ENCODE measurements at regions not wholly inside any gene's neighbourhood (a gene's known extent, or its start where the extent isn't known, plus 50 kb on each side); places are given as distances from the start of the nearest gene placed in this dataset.
"Not testable (repeated sequence)": the region's sequence is repeated elsewhere in the genome, so short reads cannot be mapped to it uniquely, and the experiment has no call there.

DNA sequence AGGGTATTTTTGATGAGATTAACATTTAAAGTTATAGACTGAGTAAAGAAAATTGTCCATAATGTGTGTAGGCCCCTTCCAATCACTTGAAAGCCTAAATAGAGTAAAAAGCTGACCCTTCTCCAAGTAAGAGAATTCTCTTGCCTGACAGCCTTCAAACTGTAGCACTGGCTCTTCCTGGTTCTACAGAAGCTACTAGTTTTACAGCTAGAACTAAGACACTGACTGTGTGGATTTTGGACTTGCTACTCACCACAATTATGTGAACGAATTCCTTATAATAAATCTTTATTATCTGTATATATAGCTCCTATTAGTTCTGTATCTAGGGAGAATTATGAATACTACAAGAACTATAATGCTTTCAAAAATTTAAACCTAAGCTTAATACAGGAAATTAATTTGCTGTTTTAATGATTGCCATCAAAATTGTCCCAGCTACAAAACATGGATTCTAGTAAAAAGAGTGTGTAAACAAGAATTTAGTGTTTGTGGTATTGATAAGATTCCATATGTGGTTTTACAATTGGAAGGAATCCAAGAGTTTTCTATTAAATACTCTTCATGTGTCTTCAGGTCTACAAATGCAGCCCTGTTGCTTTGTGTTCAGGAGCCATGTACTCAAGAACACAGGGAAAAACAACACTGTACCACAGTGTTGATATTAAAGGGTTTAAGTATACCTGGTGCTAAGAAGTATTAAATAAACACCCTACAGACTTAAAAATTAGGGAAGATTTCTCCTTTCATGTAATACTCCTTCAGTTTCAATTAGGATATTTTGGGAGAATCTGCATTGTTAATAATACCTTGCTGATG, 366.5 kb downstream of the CXXC4 start:
- DNase-seq: no peak

- no peak for DNase-seq
Observed at GRCh38 chr4:104123021-104123420, 371.7 kb downstream of the CXXC4 start.

DNA sequence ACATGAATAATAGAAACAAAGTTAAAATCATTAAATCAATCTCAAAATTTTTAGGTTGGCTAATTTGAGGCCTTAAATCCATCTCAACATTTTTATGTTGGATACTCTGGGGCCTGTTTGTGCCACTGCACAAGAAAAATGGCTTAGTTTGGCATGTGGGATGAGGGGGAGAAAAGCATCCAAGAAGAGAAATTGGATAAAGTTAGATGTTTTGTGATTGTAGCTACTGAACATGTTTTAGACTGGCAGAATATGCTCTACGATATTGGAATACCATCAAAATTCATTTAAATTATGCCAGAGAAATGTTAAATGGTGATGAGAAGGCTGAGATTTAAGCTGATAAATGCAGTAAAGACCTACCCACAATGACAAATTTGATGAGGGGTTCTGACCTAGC, 376.9 kb downstream of the CXXC4 start:
- DNase-seq: no peak

GRCh38 chr4:104113850-104114249, 380.8 kb downstream of the CXXC4 start:
- DNase-seq: no peak

DNA sequence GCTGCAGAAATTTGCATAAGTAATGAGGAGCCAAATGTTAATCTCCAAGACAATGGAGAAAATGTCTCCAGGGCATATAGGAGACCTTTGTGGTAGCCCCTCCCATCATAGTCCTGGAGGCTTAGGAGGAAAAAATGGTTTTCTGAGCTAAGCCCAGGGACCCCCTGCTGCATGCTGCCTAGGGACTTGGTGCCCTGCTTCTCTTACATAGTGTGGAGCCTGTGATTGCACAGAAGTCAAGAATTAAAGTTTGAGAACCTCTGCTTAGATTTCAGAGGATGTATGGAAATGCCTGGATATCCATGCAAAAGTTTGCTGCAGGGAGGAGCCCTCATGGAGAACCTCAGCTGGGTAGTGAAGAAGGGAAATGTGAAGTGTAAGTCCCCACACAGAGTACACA, 379.4 kb upstream of the TACR3 start:
- no peak for DNase-seq

GRCh38 chr4:104093247-104093646, 373.5 kb upstream of the TACR3 start:
- no peak for DNase-seq

DNA sequence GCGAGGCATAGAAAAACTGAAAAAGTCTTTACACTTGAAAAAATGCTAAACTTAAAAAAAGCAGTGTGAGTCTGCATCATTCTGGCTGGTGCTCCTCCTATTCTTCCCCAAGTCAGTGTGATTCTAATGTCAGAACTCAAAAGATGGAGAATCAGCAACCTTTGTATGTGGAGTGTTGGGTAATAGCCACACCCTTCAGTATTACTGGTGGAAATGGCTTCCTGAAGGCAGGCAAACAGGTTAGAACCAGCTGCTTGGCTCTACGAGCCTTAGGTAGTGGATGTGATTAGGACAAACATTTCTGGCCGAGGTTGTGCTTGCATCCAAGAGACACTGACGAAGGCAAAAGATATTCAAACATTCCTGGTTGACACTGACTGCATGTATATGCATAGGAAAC, 353.4 kb upstream of the TACR3 start:
- no peak for DNase-seq

- no peak for DNase-seq
Observed at GRCh38 chr4:104066533-104066932, 346.7 kb upstream of the TACR3 start.

GRCh38 chr4:104064646-104065577, 345.1 kb upstream of the TACR3 start:
- no peak for DNase-seq

- DNase-seq: no peak
Observed at GRCh38 chr4:104063341-104063740, 343.6 kb upstream of the TACR3 start.

DNA sequence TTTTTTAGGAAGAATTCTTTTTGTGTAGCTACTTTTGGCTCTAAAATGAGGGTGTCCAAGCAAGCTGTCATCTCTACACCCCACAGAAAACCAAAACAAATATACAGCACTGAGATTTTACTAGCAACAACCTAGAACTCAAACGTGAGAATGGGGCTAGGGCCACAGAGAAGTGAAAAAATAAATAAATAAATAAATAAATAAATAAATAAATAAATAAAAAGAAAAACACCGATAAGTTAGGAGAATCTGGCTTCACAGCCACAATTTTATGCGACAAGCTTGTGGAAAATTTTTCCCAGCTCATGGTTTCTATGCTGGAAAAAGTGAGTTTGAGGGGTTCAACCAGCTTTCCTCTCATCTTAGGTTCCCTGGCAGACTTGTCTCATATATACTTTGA, 324.6 kb upstream of the TACR3 start:
- DNase-seq: no peak

- no peak for DNase-seq
Observed at GRCh38 chr4:104032896-104033295, 313.1 kb upstream of the TACR3 start.

GRCh38 chr4:104025251-104025650, 305.5 kb upstream of the TACR3 start:
- DNase-seq: no peak

- no peak for DNase-seq
Observed at GRCh38 chr4:104022831-104023230, 303.0 kb upstream of the TACR3 start.

DNA sequence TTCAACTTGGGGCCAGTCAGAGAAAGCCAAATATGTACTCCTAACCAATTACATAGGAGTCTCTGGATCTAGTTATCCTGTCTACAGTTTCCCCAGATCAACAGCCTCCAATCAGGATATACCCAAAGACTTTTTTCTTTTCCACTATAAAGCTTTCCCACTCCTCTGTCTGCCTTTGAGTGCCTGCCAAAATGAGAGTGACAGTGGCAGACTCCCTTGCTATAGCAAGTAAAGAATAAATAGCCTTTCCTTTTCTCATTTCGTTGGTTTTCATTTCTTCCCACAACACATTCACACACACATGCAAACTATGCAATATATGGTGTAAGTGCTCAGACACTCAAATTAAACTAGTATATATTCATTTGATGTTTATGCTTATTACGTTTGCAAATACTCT, 302.4 kb upstream of the TACR3 start:
- DNase-seq: no peak

- DNase-seq: no peak
Observed at GRCh38 chr4:104020641-104021040, 300.9 kb upstream of the TACR3 start.

DNA sequence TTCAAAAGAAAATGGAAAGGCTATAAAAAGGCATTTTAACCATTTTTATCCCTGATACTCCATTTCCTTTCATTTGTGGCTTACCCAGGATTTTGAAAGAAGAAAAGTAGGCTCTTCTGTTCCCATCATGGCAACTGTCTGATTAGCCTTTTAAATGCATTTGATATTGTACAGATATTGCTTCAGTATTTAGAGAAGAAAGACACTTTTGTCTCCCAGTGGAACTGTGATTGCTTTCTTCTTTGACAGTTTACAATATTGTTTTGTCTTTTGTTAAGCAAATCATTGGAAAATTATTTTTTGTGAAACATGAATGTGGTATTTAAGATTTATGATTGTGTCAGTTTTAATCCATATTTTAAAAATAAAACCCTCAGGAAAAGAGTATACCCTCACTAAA, 297.4 kb upstream of the TACR3 start:
- no peak for DNase-seq

GRCh38 chr4:104015680-104016079, 295.9 kb upstream of the TACR3 start:
- no peak for DNase-seq

DNA sequence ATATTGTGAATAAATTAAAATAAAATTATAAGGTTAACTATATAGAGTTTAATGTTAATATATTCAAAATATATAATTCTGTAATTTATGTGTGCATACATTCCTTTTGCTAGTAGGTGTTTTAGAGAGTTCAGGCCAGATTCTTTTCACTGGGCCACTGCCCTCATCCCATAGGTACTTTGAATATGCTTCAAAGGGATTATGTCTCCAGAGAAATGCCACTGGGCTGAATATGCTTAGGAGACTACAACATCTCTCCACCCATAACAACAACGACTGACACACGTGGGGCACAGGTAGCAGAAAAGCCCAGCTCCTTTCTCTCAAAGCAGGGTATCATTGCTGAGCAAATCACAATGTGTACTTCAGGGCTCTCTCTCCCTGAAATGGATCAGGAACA, 290.9 kb upstream of the TACR3 start:
- DNase-seq: no peak

DNA sequence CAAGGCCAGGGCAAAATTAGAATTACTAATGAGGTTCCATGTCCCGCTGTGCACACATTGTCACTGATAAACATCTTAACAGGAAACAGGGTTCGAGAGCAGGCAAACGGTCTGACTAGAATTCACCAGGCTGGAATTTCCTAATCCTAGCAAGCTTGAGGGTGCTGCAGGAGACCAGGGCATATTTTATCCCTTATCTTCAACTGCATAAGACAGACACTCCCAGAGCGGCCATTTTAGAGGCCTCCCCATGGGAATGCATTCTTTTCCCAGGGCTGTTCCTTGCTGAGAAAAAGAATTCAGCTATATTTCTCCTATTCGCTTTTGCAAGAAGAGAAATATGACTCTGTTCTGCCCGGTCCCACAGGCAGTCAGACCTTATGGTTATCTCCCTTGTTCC, 282.5 kb upstream of the TACR3 start:
- DNase-seq: not testable (repeated sequence)

DNA sequence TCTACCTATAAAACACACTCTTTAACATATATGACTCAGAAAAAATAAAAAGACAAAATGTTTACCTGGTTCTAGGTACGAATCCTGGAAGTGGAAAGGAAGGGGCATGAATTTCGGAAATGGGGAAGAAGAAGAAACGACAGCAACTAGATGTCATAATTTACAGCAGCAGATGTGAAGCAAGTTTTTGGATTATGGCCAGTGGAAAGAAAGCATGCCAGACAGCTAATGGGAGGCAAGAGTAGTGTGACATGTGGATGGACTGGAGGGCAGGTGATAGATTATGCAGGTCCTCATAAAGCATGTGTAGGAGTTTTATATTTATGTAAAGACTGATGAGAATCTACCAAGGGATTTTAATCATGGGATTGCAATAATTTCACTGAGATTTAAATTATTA, 279.0 kb upstream of the TACR3 start:
- no peak for DNase-seq

DNA sequence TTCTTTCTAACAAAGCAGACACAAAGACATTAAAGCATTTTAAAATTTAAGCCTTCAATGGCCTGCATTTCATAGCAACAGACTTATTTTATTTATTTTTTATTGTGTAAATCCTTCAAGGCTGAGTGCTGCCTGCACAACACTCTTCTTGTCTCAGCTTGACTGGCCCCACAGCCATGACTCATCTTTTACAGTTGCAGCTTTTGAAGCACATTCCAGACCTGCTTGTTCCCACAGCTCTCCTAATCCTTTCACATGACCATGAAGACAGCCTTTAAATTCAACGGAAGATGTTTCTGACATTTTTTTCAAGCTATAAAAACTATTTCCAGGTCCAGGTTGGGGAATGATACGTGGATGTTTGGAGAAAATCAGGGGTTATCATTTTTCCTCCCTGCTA, 276.9 kb upstream of the TACR3 start:
- no peak for DNase-seq

DNA sequence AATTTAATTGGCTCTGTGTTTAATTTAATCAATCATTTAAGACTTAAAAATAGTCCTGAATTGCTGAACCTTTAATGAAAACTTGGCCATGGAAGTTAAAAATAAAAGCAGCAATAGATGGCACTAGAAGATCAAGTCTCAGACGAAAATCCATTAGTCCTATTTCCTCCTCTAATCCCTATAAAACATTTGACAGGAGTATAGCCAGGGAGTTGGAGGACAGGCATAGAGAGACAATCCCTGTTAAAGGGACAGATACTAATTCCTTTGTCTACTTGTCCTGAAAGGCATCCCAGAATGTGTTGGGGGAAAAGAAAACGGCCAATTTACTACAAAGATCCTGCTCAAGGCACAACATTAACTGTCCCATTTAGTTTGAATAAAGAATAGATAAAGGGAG, 276.3 kb upstream of the TACR3 start:
- no peak for DNase-seq

- DNase-seq: no peak
Observed at GRCh38 chr4:103994059-103994458, 274.3 kb upstream of the TACR3 start.

Measured in CD4-positive, alpha-beta T cell treated with Interleukin-4 for 1 hour (primary cell).